ENCODE measurements at regions not wholly inside any gene's neighbourhood (a gene's known extent, or its start where the extent isn't known, plus 50 kb on each side); places are given as distances from the start of the nearest gene placed in this dataset.

- no peak for DNase-seq
- intact Hi-C loops (cut with DNase I; ENCODE audit: low total_unique reads): no loop called here
- H3K36me3 ChIP-seq: no peaks in the 10 kb centered on the region
- H3K9me3 ChIP-seq: no peaks in the 10 kb centered on the region
- H3K27ac ChIP-seq: no peak overlapping the region
- no peaks in the 10 kb centered on the region for H3K27me3 ChIP-seq
- no peaks in the 10 kb centered on the region for H3K4me1 ChIP-seq
- H3K4me3 ChIP-seq: no peak overlapping the region
- TF ChIP-seq POLR2AphosphoS5 (IDR thresholded peaks at IDR 0.05): no peak
- no peak for TF ChIP-seq POLR2A (IDR thresholded peaks at IDR 0.05)
- TF ChIP-seq EP300 (IDR thresholded peaks at IDR 0.05): no peak
- no peak for TF ChIP-seq CTCF (IDR thresholded peaks at IDR 0.05)
- whole genome bisulfite sequencing, 5 donors: 79 to 93% (median 84%) methylated on average over 2 of the region's 2 CpGs
Measured at GRCh38 chr13:99816321-99816720, 155.2 kb downstream of the ZIC5 start.

GRCh38 chr13:99813336-99814095 is 158.1 kb downstream of the ZIC5 start:
- intact Hi-C loops (cut with DNase I; ENCODE audit: low total_unique reads): no loop called here
- Histone ChIP-seq H3K9me3 (no peaks in the 10 kb centered on the region), H3K4me1 (no peaks in the 10 kb centered on the region), H3K27me3 (no peaks in the 10 kb centered on the region), H3K36me3 (no peaks in the 10 kb centered on the region), H3K27ac (no peak overlapping the region), H3K4me3 (no peak overlapping the region)
- DNase-seq: no peak
- 89 to 92% (median 92%) methylated on average over 8 of the region's 8 CpGs for WGBS, 5 donors
- TF ChIP-seq EP300 (IDR thresholded peaks at IDR 0.05) (no peak), CTCF (IDR thresholded peaks at IDR 0.05) (no peak), POLR2AphosphoS5 (IDR thresholded peaks at IDR 0.05) (no peak), POLR2A (IDR thresholded peaks at IDR 0.05) (no peak)

DNA sequence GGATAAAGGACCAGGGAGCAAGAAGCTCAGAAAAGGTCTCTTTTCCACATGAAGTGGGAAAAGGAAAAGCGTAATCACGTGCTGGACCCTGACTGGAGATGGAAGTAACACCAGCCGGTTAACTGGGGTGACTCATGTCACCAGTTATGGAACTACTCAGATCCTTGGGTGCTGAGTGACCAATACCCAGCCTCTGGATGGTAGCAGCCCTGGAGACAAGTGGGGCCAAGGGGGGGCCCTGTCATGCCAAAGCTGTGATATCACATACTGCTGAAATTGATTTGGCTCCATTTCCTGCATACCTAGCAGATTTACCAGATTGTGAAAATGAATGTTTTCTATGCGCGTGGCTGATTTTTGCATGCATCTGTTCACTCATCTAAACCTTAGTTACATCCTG is 158.9 kb downstream of the ZIC5 start:
- intact Hi-C loops (cut with DNase I; ENCODE audit: low total_unique reads): no loop called here
- Histone ChIP-seq H3K9me3 (no peaks in the 10 kb centered on the region), H3K36me3 (no peaks in the 10 kb centered on the region), H3K27me3 (no peaks in the 10 kb centered on the region), H3K4me3 (no peak overlapping the region), H3K27ac (no peak overlapping the region), H3K4me1 (no peaks in the 10 kb centered on the region)
- no peak for DNase-seq
- WGBS, 5 donors: 85 to 94% (median 89%) methylated on average over 5 of the region's 5 CpGs
- no peak for TF ChIP-seq POLR2A (IDR thresholded peaks at IDR 0.05)
- TF ChIP-seq EP300 (IDR thresholded peaks at IDR 0.05): no peak
- TF ChIP-seq CTCF (IDR thresholded peaks at IDR 0.05): no peak
- TF ChIP-seq POLR2AphosphoS5 (IDR thresholded peaks at IDR 0.05): no peak

DNA sequence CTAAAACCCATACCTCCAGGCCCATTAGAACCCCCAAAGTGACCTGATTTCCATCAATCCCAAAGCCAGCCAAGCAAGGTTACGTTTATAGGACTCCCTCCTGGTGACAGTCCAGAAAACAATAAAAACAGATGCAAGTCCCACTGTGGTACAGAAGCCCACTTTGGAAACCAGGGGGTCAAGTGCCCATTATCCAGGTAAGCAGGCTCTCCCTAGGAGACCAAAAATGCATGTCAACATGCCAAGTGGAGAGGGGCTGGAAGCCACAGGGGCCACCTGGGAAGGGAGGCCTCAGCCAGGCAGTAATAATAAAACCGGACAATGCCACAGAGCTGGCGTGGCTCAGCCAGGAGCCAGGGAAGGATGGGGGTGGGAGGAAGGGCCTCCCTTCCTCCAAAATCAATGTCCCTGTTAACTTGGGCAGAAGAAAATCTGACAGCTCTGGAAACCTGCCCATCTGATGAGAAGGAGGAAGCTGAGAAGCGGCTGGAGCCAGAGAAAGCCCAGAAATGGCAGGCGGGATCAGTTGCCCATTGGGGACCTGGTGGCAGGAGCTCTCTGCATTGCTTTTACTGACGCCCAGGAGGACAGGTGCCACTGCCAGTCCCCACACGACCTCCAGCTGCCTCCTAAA is 160.4 kb downstream of the ZIC5 start:
- Histone ChIP-seq H3K27me3 (no peaks in the 10 kb centered on the region), H3K4me1 (no peaks in the 10 kb centered on the region), H3K9me3 (no peaks in the 10 kb centered on the region), H3K4me3 (no peak overlapping the region), H3K36me3 (no peaks in the 10 kb centered on the region), H3K27ac (no peak overlapping the region)
- TF ChIP-seq POLR2AphosphoS5 (IDR thresholded peaks at IDR 0.05) (no peak), POLR2A (IDR thresholded peaks at IDR 0.05) (no peak), CTCF (IDR thresholded peaks at IDR 0.05) (no peak), EP300 (IDR thresholded peaks at IDR 0.05) (no peak)
- 81 to 87% (median 84%) methylated on average over 5 to 7 of the region's 7 CpGs for WGBS, 5 donors
- intact Hi-C loops (cut with DNase I; ENCODE audit: low total_unique reads): no loop called here
- no peak for DNase-seq
